VCaP (cell line): ENCODE measurements at regions not wholly inside any gene's neighbourhood (a gene's known extent, or its start where the extent isn't known, plus 50 kb on each side); places are given as distances from the start of the nearest gene placed in this dataset.
"Not testable (repeated sequence)": the region's sequence is repeated elsewhere in the genome, so short reads cannot be mapped to it uniquely, and the experiment has no call there.

Experiments used
- H3K27ac ChIP-seq: fragments of 450-650 bp; 2 replicates; pipeline ENCODE4 v1.5.1; 2017
- TF ChIP-seq, protein P1 (sequence below): fragments of 450-650 bp; conservative IDR thresholded peaks from 2 replicates; pipeline ENCODE4 v1.5.1; 2017; ENCODE audit warnings: mild to moderate bottlenecking, moderate library complexity

DNA sequence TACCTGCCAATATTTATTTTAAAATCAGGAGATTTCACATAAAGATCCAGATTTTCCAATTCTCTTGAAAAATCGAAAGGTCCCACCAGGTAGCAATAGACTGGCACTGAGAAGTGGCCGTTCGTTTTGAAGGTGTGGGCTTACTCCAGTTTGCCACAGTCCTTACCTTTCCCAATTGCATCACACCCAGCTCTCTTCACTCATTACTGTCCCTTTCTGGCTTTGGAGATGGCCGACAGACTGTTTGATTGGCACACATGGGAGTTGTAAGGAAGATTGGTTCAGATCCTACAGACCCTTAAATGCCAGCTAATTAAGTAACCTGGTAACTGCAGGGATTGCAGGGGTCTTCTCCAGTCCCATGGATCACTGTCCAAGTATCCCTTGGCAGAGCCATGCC, 68.7 kb upstream of the LARP1 start:
- no peak overlapping the region for H3K27ac ChIP-seq
- TF ChIP-seq, protein P1, sequence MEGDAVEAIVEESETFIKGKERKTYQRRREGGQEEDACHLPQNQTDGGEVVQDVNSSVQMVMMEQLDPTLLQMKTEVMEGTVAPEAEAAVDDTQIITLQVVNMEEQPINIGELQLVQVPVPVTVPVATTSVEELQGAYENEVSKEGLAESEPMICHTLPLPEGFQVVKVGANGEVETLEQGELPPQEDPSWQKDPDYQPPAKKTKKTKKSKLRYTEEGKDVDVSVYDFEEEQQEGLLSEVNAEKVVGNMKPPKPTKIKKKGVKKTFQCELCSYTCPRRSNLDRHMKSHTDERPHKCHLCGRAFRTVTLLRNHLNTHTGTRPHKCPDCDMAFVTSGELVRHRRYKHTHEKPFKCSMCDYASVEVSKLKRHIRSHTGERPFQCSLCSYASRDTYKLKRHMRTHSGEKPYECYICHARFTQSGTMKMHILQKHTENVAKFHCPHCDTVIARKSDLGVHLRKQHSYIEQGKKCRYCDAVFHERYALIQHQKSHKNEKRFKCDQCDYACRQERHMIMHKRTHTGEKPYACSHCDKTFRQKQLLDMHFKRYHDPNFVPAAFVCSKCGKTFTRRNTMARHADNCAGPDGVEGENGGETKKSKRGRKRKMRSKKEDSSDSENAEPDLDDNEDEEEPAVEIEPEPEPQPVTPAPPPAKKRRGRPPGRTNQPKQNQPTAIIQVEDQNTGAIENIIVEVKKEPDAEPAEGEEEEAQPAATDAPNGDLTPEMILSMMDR, result no peak

DNA sequence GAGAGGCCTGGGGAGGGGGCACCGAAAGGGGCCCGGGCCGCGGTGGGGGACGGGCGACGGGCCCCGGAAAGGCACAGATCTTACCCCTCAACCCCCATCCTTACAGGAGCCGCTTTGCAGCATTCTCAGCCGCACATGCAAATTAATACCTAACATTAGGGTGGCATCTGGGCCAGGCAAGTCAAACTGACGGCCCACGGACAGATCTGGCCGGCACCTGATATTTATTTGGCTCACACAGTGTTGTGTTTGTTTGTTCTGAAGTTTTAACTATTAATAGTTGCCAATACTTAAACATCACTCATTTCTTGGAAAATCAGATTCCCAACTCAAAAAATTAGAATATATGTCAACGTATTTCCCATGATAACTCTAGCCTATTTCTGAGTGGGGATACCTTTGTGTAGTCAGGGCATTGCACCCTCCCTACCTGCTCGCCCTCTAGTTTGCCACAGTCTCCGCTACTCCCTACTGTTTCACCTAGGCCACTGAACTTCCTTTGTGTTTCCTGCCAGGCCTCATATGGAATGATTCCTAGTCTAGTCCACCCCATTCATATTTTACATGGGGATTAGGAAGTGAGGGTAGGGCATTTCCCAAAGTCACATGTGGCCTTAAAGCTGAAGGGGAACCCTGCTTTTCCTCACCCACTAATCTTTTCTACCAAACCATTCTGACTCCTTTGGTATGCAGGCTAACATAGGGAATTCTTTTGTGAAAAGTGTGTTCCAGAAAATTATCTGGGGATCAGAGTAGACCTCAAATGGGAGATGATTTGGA, 71.9 kb upstream of the LARP1 start:
- peak overlapping the region; percentile 83 for H3K27ac ChIP-seq
- TF ChIP-seq, protein P1, result no peak

DNA sequence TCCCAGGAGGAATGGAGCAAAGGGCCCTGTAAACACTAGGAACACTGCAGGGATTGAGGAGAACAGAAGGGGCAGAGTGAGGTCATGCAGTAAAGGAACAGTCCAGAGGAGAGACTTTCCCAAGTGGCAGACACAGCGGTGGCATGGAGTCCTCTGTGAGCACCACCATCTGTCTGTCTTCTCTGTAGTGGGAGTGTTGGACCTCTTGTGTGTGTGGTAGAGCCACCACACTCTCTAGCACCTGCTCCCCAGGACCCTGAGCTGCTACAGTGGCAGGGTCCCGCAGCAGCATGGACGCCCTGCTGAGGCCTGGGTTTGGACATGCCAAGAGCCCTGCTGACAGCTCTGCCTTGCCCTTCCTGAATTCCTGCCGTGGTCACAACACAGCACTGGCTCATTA, 75.7 kb upstream of the LARP1 start:
- TF ChIP-seq, protein P1, result no peak

DNA sequence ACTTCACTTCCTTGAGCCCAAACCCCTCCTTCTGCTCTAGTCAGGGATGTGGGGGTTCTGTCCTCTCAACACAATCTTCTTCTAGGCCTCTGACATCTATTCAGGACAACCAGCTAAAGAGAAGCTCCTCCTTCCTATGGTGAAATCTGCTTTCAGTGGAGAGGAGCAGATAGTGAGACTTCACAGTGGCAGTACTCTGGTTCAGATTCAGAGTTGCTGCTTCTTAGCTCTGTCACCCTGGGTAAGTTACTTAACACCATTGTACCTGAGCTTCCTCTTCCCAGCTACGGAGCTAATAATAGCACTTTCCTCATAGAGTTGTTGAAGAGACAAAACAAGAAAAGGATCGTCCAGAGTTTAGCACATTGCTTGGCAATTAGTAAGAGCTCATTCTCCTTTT, 77.3 kb upstream of the LARP1 start:
- H3K27ac ChIP-seq, result no peak overlapping the region
- TF ChIP-seq, protein P1, result no peak

More for the DNA sequence above, 75.7 kb upstream of the LARP1 start:
- no peak overlapping the region for H3K27ac ChIP-seq

DNA sequence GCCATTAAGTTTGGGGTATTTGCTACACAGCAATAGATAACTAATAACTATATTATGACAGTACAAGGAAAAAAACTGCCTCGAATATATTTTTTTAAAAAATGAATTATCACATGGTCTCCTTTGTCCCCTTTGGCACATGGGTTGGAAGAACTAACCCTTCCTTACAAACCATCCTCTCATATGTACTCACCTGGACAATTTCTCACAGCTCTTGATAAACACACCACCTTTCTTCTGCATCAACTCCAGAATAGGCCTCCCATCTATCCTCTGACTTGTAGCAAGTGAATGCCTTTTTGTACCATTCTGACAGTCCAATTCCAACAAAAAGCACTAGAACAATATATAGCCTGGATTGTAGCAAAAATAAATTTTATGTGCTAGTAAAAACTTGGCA, 78.7 kb upstream of the LARP1 start:
- no peak overlapping the region for H3K27ac ChIP-seq
- TF ChIP-seq, protein P1, result no peak

DNA sequence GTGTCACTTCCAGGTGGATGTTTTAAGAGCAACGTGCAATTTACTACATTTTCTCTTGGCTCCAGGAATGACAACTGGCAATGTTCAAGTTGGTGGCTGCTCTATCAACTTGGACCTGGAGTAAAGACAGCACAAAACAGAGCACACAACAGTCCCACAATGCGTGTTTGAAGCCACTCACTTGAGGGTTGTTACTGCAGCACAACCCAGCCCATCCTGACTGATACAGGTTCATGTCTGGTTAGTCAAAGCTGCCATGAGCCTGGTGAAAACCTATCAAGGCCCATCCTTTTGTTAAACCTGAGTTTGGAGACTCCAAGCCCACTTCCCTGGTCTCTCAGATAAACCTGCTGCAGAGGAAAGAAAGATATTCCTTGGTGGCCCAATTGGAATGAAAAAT, 81.1 kb upstream of the LARP1 start:
- TF ChIP-seq, protein P1, result no peak

DNA sequence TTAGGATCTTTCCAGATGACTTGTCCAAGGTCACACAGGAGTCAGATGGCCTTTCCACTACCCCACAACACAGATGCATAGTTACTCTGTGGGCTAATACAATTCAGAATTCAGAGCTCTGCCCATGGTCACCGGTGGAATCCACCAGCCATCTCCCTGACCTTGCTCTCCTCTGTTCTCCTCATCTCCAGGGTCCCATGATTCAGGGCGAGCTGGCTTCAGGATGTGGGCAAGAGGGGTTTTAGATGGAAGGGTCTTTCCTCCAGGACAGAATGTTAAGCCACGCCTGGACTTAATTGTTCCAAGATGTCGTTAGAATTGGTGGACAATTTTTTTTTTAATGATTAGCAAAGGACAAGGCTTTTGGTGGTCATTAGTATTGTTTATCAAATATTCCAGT, 81.7 kb upstream of the LARP1 start:
- H3K27ac ChIP-seq, result no peak overlapping the region
- TF ChIP-seq, protein P1, result no peak

More for the DNA sequence above, 81.1 kb upstream of the LARP1 start:
- H3K27ac ChIP-seq, result no peak overlapping the region

DNA sequence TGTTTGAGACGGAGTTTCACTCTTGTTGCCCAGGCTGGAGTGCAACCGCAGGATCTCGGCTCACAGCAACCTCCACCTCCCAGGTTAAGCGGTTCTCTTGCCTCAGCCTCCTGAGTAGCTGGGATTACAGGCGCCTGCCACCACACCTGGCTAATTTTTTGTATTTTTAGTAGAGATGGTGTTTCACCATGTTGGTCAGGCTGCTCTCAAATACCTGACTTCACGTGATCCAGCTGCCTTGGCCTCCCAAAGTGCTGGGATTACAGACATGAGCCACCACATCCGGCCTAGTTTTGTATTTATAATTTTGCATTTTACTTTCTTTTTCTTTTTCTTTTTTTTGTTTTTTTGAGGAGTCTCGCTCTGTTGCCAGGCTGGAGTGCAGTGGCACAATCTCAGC, 85.3 kb upstream of the LARP1 start:
- H3K27ac ChIP-seq, result not testable (repeated sequence)
